Hematopoietic multipotent progenitor cell treated with erythropoietin and hydrocortisone succinate and interleukin-3 and kit ligand, for 15 days (in vitro differentiated cells): ENCODE measurements at regions not wholly inside any gene's neighbourhood (a gene's known extent, or its start where the extent isn't known, plus 50 kb on each side); places are given as distances from the start of the nearest gene placed in this dataset.

Experiments used
- DNase-seq: peaks from one replicate; pipeline ENCODE4 v3.0.0-alpha.2; 2015; ENCODE audit warnings: low spot score

- no peak for DNase-seq
These were observed 246.1 kb upstream of the DACH1 start for GRCh38 chr13:72113076-72113475.

GRCh38 chr13:72112216-72112615, 245.2 kb upstream of the DACH1 start:
- no peak for DNase-seq

- no peak for DNase-seq
These were observed 242.9 kb upstream of the DACH1 start for GRCh38 chr13:72109863-72110262.

- DNase-seq, result no peak
These were observed 237.7 kb upstream of the DACH1 start for GRCh38 chr13:72104656-72105180.

- no peak for DNase-seq
These were observed 234.9 kb upstream of the DACH1 start for GRCh38 chr13:72101768-72102400.

GRCh38 chr13:72100339-72100738, 233.3 kb upstream of the DACH1 start:
- no peak for DNase-seq

GRCh38 chr13:72097568-72097967, 230.6 kb upstream of the DACH1 start:
- DNase-seq, result no peak

- DNase-seq, result no peak
These were observed 226.3 kb upstream of the DACH1 start for GRCh38 chr13:72093262-72093661.

GRCh38 chr13:72074663-72075062, 207.7 kb upstream of the DACH1 start:
- no peak for DNase-seq

GRCh38 chr13:72072261-72072660, 205.3 kb upstream of the DACH1 start:
- no peak for DNase-seq

GRCh38 chr13:72071713-72072112, 204.7 kb upstream of the DACH1 start:
- DNase-seq, result no peak

- no peak for DNase-seq
These were observed 195.6 kb upstream of the DACH1 start for GRCh38 chr13:72062566-72062965.

- no peak for DNase-seq
These were observed 194.6 kb upstream of the DACH1 start for GRCh38 chr13:72061613-72062012.

- DNase-seq, result no peak
These were observed 183.2 kb upstream of the DACH1 start for GRCh38 chr13:72050251-72050650.

GRCh38 chr13:72043366-72043765, 176.4 kb upstream of the DACH1 start:
- DNase-seq, result no peak

GRCh38 chr13:72041165-72041564, 174.2 kb upstream of the DACH1 start:
- DNase-seq, result no peak

- no peak for DNase-seq
These were observed 172.1 kb upstream of the DACH1 start for GRCh38 chr13:72039126-72039525.

GRCh38 chr13:72029981-72030380, 163.0 kb upstream of the DACH1 start:
- DNase-seq, result no peak

- no peak for DNase-seq
These were observed 158.8 kb upstream of the DACH1 start for GRCh38 chr13:72025836-72026235.

- no peak for DNase-seq
These were observed 156.9 kb upstream of the DACH1 start for GRCh38 chr13:72023895-72024294.

- DNase-seq, result no peak
These were observed 138.5 kb upstream of the DACH1 start for GRCh38 chr13:72005455-72005854.

GRCh38 chr13:72004784-72005374, 137.9 kb upstream of the DACH1 start:
- no peak for DNase-seq

GRCh38 chr13:72004246-72004645, 137.2 kb upstream of the DACH1 start:
- no peak for DNase-seq

- no peak for DNase-seq
These were observed 131.2 kb upstream of the DACH1 start for GRCh38 chr13:71998223-71998622.
